ENCODE measurements at regions not wholly inside any gene's neighbourhood (a gene's known extent, or its start where the extent isn't known, plus 50 kb on each side); places are given as distances from the start of the nearest gene placed in this dataset.

- H3K9ac ChIP-seq = no peak overlapping the region
- no peaks in the 10 kb centered on the region for H3K4me1 ChIP-seq
Measured at GRCh38 chr17:54505404-54505803, 395.2 kb upstream of the TOM1L1 start.

GRCh38 chr17:54518706-54519105 lies 381.9 kb upstream of the TOM1L1 start:
- H3K27ac ChIP-seq = no peak overlapping the region
- H2AFZ ChIP-seq = no peak overlapping the region
- no peaks in the 10 kb centered on the region for H3K36me3 ChIP-seq (ENCODE audit: control insufficient read depth, insufficient read depth, low read length)
- no peaks in the 10 kb centered on the region for H3K27me3 ChIP-seq (ENCODE audit: control insufficient read depth, insufficient read depth, low read length)
- no peak overlapping the region for H3K4me2 ChIP-seq (ENCODE audit: low read length)
- H3K4me1 ChIP-seq = no peaks in the 10 kb centered on the region
- no peaks in the 10 kb centered on the region for H3K79me2 ChIP-seq
- H3K9me3 ChIP-seq (ENCODE audit: control insufficient read depth, low read length) = no peaks in the 10 kb centered on the region
- H3K9ac ChIP-seq = no peak overlapping the region
- no peak overlapping the region for H3K4me3 ChIP-seq (ENCODE audit: low read depth, low read length)
- TF ChIP-seq CTCF (IDR thresholded peaks at IDR 0.05) = no peak

More at GRCh38 chr17:54505404-54505803, 395.2 kb upstream of the TOM1L1 start:
- no peak overlapping the region for H3K4me3 ChIP-seq (ENCODE audit: low read depth, low read length)
- TF ChIP-seq CTCF (IDR thresholded peaks at IDR 0.05) = no peak
- no peaks in the 10 kb centered on the region for H3K36me3 ChIP-seq (ENCODE audit: control insufficient read depth, insufficient read depth, low read length)
- no peak overlapping the region for H2AFZ ChIP-seq
- no peak overlapping the region for H3K27ac ChIP-seq
- H3K79me2 ChIP-seq = no peaks in the 10 kb centered on the region
- H3K4me2 ChIP-seq (ENCODE audit: low read length) = no peak overlapping the region
- H3K27me3 ChIP-seq (ENCODE audit: control insufficient read depth, insufficient read depth, low read length) = no peaks in the 10 kb centered on the region
- no peaks in the 10 kb centered on the region for H3K9me3 ChIP-seq (ENCODE audit: control insufficient read depth, low read length)

GRCh38 chr17:54521137-54521536 lies 379.5 kb upstream of the TOM1L1 start:
- TF ChIP-seq CTCF (IDR thresholded peaks at IDR 0.05) = no peak
- Histone ChIP-seq H3K4me3 (ENCODE audit: low read depth, low read length) (no peak overlapping the region), H3K9ac (no peak overlapping the region), H3K9me3 (ENCODE audit: control insufficient read depth, low read length) (no peaks in the 10 kb centered on the region), H2AFZ (no peak overlapping the region), H3K4me1 (no peaks in the 10 kb centered on the region), H3K27me3 (ENCODE audit: control insufficient read depth, insufficient read depth, low read length) (no peaks in the 10 kb centered on the region), H3K4me2 (ENCODE audit: low read length) (no peak overlapping the region), H3K27ac (no peak overlapping the region), H3K36me3 (ENCODE audit: control insufficient read depth, insufficient read depth, low read length) (no peaks in the 10 kb centered on the region), H3K79me2 (no peaks in the 10 kb centered on the region)

- H3K9ac ChIP-seq = no peak overlapping the region
- H3K9me3 ChIP-seq (ENCODE audit: control insufficient read depth, low read length) = no peaks in the 10 kb centered on the region
- no peaks in the 10 kb centered on the region for H3K79me2 ChIP-seq
- no peak overlapping the region for H2AFZ ChIP-seq
- H3K4me3 ChIP-seq (ENCODE audit: low read depth, low read length) = no peak overlapping the region
- no peaks in the 10 kb centered on the region for H3K4me1 ChIP-seq
- H3K27ac ChIP-seq = no peak overlapping the region
- no peak for TF ChIP-seq CTCF (IDR thresholded peaks at IDR 0.05)
- H3K4me2 ChIP-seq (ENCODE audit: low read length) = no peak overlapping the region
- no peaks in the 10 kb centered on the region for H3K27me3 ChIP-seq (ENCODE audit: control insufficient read depth, insufficient read depth, low read length)
- no peaks in the 10 kb centered on the region for H3K36me3 ChIP-seq (ENCODE audit: control insufficient read depth, insufficient read depth, low read length)
Measured at GRCh38 chr17:54524501-54524900, 376.2 kb upstream of the TOM1L1 start.

GRCh38 chr17:54527941-54528340 lies 372.7 kb upstream of the TOM1L1 start:
- H3K4me2 ChIP-seq (ENCODE audit: low read length) = no peak overlapping the region
- H3K9ac ChIP-seq = no peak overlapping the region
- H2AFZ ChIP-seq = no peak overlapping the region
- no peaks in the 10 kb centered on the region for H3K79me2 ChIP-seq
- no peak overlapping the region for H3K27ac ChIP-seq
- H3K4me3 ChIP-seq (ENCODE audit: low read depth, low read length) = no peak overlapping the region
- H3K36me3 ChIP-seq (ENCODE audit: control insufficient read depth, insufficient read depth, low read length) = no peaks in the 10 kb centered on the region
- no peak for TF ChIP-seq CTCF (IDR thresholded peaks at IDR 0.05)
- no peaks in the 10 kb centered on the region for H3K4me1 ChIP-seq
- no peaks in the 10 kb centered on the region for H3K9me3 ChIP-seq (ENCODE audit: control insufficient read depth, low read length)
- H3K27me3 ChIP-seq (ENCODE audit: control insufficient read depth, insufficient read depth, low read length) = no peaks in the 10 kb centered on the region

Data from parathyroid adenoma (tissue), 2 donors.